ENCODE measurements at regions not wholly inside any gene's neighbourhood (a gene's known extent, or its start where the extent isn't known, plus 50 kb on each side); places are given as distances from the start of the nearest gene placed in this dataset.

DNA sequence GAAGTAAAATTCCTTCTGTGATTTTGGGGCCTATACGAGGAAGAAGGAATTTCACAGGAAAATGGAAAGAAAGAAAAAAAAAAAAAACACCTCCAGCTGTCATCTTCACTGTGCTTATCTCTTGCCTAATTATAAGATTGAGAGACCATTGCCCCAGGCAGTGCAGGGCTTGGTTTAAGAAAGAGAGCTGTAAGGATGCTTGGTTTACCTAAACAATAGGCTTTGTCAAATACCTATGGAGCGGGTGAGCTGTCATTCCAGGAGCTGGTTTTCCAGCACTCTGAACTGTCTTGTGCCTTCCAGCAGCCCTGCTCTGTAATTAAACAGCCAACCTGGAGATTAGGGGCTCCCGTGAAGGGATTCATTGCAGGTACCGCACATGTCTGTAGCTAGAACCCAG is 137.8 kb downstream of the EDN3 start:
- no peak for DNase-seq

DNA sequence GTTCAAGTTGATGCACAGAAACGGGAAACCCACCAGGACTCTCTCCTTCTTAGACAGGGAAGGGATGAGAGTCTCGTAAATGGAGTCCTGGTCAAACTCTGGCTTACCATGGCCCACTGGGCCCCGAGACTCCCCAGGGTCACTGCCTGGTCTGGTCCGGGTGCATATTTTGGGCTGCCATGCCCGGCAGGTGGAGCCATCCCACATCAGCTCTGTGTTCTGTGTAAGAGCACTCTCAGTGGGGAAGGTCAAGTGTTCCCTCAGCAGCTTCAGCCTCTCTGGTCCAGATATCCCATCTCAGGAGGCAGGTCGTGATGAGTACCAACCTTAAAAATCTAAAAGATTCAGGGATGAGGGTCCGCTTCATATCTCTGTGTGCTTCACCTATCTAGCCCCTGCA is 138.8 kb downstream of the EDN3 start:
- DNase-seq, result no peak

DNA sequence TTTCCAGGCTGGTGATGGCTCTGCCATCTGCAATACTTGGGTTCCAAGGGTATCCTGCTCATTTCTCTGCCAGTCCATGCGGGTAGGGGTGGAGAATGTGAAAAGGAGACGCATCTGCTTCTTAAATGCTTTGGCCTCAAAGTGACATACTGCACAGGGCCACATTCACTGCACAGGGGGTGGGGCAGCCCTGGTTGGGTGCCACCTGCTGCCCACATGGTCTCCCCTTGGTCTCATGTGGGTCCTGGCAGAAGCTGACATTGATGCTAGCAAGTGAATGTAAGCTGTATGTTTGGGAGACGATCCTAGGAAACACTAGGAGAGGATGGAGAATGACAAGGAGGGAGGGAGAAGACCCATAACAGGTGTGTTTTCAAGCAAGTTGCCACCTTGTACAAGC is 140.9 kb downstream of the EDN3 start:
- no peak for DNase-seq

DNA sequence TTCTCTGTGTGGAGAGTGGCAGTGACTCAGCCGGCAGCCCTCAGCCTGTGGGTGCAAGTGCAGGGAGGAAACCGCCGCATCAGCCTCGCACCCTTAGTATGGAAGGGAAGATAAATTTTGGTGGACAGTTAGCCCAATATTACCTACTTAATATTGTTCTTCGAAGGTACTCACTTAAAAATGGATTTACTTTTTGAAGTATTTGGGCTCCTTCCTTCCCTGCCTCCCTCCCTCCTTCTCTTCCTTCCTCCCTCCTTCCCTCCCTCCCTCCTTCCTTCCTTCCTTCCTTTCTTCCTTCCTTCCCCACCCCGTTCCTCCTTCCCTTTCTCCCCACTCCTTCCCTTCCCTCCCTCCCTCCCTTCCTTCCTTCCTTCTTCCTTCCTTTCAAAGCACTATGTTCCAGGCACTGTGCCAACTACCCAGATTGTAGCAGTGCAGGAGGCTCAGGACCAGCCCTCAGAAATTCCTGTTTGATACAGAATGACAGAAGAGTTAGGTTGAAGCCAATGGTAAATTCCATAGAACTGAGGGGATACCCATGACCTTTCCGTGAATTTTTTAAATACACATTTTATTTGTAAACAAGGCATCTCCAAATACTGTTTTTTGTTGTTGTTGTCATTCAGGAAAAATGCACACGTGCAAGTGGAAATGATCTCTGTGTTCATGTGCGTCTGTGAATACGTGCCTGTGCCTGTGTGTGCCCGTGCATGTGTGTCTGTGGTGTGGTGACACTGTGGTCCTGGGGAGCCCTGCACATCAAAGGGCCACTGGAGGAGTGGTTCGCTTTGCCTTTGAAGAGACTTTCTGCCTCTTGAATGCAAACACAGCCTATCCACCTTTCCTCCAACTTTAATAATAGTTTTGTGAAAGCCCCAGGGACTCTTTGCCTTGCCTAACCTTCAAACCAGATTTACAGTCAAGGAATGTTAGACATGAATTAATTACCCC is 141.7 kb downstream of the EDN3 start:
- DNase-seq, result no peak

DNA sequence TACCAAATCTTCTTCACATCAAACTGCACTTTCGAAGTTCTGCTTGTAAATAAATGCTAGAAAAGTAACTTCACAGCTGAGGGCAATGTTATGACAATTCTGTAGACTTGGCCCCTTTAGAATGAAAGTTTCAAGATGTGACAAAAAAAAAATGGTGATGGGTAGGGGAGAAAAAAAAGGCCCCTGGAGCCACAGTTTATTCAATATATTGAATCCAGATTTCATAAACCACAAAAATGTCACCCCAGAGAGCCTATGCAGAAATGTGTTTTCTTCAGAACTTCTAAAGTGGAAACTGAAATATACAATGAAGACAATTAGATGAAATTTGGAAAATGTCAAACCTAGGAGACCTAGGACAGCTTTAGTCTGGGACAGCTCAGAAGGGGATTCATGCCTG is 143.1 kb downstream of the EDN3 start:
- DNase-seq, result no peak

DNA sequence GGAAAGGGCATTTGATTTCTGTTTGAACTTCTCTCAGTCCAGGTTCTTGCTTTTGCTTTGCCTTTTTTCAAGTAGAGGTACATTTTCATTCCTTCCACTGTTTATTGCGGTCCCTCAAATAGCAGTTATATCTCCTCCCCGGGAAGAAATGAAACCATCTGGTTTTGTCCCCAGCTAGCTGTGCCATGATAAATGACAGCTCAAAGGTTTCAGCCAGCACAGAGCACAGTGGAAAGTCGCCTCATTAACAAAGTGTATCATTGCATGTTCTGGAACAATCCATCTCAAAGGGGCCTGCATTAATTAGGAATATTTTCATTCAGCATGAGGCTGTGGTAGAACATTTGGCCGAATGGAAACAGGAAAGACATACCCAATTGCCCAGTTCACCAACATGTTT is 146.0 kb downstream of the EDN3 start:
- no peak for DNase-seq

DNA sequence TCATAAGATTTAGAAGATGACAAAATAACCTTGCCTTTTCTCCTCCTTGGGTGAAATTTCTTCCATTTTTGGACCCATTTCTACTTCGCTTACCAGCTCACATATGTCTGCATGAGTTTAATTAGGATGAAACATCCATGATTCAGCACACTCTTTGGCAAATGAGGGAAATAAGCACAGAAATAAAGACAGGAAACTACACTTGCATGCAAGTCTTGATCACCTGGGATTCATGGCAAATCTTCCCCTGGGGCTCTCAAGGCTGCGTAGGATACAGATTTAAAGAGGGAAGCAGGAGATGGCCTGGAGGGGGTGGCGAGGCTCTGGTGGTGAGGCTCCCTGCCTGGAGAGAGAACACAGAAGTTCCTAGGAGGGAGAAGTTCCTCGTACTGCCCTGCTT is 147.8 kb downstream of the EDN3 start:
- no peak for DNase-seq

DNA sequence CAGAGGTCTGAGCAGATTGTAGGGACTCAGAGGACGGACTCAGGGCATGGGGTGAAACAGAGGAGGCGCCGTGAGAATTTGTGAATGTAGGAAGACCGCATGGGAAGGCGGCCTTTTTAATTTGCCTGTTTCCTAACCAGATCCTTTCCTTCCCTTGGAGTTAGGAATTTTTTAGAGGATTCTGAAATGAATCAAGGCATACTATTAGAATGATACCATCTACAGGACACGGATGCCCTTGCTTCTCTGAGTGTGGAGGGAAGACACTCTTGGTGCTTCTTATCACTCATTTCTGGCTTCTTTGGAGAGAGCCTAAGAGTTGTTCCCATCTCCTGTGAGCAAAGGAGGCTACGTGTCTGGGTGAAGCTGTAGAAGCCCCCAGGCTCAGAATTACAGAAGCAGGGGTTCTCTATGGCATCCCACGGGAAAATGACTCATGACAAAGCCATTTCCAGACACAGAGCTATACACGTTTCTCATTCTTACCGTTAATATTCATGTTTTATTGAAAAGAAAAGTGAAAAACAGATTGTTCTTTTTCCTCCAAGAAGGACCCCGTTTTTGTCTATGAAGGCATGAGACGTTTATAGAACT is 148.5 kb downstream of the EDN3 start:
- DNase-seq, result no peak

DNA sequence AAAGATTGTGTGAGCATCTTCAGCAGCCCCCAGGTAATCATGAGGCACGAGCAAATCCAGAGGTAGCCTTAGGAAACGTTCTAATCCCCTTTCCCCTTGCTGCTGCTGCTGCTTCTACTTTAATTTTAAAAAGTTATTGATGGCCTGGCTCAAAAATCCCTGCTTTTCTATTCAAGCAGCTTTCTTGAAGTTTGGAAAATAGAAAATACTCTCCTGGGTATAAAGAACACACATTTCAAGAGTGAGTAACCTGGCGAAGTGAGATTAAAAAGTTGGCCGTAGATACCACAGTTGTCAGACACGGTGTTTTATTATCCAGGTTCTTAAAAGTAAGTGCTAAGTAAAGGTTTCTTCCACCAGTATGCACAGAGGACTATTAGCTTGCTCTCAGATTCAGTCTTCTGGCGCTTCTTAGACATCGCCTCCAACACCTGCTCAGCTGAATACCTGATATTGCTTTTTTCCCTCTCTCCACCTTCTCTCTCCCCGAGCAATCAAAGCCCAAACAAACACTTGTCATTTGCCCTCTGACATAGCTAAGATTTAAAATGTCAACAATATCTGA is 150.7 kb downstream of the EDN3 start:
- no peak for DNase-seq

DNA sequence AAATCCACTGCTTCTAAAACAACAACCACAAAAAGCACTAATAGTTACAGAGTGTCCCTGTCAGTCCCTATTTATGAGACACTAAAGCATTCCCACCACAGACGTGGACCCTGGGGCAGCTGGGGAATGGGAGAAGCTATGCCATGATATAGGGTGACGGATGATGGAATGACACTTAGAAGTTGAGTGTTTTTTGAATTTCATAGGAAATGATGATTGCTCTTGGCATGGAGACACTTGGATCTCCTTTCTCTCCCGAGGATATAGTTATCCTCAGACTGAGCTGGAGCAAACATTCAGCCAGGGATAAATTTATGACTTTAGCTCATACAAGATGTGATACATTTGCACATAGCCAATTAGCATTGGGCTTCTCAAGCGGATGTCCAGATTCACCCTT is 151.2 kb downstream of the EDN3 start:
- no peak for DNase-seq

DNA sequence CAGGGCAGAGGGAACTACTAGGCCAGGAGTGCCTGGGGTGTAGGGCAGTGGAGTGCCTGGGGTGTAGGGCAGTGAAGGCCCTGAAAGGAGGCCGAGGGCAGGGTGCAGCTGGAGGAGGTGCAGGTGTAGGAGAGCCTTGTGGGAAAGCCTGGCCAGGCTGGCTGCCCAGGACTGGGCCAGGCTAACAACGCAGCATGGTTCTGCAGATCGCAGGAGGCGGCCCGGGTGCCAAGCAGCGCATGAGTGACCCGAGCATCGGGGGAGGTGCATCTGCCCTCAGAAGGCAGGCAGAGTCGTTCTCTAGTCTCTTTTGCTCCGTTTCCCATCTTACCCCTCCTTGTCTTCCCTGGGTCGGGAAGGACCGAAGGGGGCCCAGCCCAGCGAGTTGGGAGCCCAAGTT is 151.5 kb upstream of the PHACTR3 start:
- DNase-seq, result no peak

DNA sequence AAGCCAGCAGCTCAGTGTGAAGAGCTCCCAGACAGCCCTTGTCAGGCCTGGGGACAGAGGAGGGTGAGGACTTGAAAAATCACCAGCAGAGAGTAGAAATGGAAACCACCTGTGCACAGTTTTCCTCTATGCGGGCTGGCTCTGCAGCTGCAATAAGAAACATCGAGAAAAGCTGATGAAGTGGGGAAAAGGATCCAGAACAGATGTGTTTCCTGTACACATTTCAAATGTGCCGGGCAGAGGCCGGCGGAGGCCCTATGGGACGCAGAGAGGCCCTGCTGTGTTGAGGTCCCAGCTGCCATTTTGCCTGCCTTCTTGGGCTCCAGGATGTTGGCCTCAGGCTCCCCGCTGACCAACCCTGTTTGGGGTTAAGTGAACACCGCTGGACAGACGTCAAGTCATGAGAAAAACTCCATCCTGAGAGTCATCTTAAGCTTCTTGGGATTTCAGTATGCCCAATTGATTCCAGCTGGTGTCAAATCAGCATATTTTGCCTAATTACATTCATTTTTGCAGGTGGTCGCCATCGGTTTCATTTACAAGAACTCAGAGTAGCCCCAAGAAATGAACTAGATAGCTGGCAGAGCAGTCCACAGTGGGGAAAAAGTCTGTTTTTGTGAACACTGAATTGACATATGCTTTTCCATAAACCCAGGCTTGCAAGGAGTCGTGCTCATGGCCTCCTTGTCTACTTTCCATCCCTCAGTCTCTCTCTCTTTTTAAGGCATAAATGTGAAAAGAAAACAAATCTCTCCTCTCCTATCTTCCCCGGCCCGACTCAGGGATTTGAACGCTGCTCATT is 150.4 kb upstream of the PHACTR3 start:
- DNase-seq, result no peak

DNA sequence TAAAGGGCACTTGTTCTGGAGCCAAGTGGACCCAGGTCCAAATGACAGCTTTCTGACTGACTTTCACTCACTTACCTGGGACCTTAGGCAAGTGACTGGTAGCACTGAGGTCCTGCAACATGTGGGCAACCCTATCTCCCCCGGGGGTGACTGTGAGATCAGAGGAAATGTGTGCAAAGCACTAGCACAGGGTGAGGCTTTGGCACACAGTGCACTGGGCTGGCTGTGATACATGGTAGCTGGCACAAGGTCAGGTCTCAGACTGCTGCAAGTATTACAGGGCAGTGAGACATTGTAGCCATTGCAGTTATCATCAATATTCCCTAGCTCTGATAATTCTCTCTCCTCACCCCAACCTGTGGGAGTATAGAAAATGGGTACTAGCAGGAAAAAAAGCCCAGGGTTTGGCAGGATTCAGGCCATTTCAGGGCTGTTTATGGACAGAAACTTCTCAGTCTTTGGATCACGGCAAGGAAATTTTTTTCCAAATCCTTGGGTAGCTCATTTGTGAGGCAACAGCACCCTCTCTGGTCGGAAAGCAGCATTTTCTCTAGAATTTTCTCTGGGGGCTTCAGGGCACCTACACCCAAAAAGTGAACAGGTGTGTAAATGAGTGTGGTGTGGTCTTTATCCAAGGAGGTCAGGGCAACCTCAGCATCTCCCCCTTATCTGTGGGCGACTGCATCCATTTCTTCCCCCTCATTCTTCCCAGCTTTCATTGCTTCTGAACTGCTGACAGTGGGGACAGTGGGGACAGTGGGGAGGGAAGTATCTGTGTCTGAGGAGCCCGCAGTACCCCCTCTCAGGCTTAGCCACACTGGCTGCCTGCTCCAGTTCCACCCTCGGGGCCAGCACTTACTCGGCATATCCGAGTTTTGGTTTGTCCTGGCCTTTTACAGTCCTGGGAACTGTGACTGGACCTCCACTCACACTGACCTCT is 148.7 kb upstream of the PHACTR3 start:
- DNase-seq, result no peak

DNA sequence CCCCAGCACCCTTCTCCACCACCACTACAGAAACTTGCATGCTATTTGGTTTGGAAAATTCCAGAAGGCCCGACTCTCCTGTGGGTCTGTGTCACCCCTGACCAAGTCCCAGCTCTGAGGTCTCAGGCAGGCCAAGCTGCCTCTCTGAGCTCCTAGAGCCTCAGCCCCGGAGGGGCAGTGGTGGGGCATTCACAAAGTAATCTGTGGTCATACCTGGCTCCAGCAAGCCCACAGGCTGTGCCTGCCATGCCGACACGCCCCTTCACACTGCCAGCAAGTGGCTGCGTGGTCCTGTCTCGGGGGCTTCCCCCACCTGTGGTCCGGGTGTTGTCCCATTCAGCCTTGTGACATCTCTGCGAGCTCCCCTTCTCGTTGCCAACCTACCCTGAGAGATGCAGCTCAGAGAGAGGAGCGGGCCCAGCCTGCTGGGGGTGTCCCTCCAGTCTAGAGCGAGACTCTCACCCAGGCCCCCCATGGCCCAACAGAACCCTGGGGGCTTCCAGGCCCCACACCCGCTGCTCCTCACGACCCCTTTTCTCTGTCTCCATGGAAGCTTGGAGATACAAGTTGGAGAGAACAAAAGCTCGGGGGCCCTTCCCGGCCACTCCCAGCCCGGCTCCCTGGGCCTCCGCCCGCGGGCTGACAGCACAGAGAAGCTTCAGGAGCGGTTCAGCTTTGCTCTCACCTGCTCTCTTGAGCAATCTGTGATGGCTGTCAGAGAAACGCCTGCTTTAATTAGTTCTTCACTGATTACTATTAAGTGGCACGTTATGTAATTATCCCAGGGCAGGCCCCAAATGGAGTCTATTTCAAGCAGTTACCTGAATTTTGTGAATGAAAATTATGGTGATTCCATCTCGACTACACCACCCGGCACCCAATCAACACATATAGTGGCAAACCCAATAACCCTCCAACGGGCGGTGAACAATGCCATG is 147.7 kb upstream of the PHACTR3 start:
- DNase-seq, result no peak

DNA sequence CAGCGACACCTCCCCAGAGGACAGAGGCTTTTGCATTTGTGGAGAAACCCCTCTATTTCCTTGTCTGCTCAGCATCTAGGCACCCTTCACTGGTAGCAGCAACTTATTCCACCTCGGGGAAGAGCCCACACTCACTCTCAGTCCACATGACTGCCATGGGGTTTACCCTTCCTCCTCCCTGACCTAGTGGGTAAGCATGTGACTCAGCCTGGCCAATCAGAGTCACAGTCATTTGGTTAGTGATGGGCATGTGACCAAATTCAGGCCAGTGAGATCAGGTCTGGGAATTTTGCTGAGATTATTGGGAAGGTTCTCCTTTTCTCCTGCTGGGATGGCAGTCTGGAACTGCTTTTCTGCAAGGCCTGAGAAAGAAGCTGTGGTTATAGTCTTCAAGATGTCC is 145.7 kb upstream of the PHACTR3 start:
- no peak for DNase-seq

DNA sequence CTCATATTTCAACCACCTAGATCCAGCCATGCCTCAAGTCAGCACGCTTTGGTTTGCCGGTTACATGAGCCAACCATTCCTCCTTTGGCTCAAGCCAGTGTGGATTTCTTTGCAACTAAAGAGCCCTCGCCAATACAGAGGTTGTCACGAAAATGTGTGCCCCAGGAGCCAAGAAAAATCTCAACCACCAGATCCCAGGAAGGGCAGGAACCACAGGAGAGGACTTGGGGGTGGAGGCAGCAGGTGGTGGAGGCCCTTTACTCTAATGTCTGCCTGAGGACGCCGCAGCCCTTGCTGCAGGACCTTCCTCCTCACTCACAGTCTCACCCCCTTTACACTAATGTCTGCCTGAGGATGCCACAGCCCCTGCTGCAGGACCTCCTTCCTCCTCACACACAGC is 144.8 kb upstream of the PHACTR3 start:
- DNase-seq, result no peak

DNA sequence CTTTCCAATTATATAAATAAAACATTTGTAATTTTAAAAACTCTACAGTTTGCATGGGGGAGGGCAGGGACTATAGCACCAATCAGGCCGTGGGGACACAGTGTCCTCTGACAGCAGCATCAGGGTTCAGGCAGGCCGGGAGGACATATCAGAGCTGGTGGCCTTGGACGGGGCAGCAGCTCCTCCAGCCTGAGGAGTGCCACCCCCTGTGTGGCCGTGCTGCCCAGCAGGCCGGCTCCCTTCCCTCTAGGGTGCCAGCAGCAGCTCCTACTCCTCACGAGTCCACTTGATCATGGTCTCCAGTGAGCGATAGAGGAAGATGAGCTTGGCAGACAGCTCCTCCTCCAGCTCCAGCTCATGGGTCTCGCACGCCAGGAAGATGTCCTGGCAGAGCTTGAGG is 144.0 kb upstream of the PHACTR3 start:
- DNase-seq, result no peak

DNA sequence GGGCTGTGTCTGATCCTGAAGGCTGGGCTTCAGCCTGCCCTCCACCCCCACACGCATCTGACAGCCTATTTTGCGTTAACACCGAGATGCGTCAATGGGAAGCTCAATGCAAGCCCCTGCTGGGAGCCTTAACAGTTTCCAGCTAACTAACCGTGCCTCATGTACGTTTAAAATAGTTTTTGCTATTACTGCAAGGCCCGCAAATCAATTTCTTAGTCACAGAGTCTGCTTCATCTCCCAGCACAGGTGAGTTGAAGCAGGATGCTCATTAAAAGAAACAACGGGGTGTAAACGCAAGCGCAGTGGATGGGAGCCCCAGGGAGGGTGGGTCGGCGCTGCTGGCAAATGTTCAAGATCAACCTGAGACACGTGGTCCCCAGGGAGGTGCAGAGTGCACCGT is 142.8 kb upstream of the PHACTR3 start:
- no peak for DNase-seq

DNA sequence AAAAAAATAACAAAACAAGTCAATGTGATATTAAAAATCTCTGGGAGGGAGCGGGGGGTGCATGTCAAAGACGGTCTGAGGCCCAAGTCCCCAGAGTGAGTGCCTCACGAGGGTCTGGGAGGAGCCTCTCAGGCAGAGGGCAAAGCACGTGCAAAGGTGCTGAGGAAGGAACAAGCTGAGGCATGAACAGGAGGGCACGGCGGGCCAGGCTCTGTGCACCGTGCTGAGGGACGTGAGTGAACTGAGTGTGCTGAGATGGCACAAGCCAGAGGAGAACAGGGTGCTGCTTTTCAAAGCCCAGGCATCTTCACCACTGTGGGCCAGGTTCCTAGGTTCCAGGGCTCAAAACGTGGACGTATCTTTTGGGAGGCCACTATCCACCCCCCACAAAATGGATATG is 142.1 kb upstream of the PHACTR3 start:
- no peak for DNase-seq

DNA sequence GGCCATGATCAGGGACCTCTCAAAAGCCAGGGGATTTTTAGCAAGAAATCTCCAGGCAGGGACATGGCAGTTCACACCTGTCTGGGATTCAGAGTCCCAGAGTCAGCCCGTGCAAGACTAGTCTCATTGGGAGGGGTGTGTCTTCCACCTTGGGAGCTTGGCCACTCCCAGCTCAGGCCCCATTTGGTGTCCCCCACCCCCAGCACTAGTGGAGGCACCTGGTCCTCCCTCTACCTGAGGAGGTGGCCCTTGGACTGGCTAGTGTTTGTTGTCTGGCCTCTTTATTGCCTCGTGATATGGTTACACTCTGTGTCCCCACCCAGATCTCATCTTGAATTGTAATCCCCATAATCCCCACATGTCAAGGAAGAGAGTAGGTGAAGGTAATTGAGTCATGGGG is 140.8 kb upstream of the PHACTR3 start:
- DNase-seq, result no peak
